ENCODE measurements at regions not wholly inside any gene's neighbourhood (a gene's known extent, or its start where the extent isn't known, plus 50 kb on each side); places are given as distances from the start of the nearest gene placed in this dataset.

DNA sequence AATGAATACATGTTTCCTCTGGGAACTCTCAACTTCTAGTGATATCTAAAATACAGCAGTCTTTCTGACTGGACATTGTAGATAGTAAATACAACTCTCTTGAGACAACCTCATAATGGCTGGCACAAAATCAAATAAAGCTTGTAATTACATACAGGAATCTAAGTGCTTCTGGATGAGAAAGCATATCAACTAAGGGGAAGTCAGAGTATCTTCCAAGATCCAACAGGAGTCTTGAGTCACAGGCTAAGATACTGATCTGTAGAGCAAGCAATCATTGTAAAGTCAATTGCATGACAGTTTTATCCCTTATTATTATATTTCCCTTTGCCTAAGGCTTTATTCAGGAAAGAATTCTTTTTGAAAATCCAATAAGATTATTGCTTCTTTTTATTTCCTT is 249.9 kb downstream of the LRRIQ3 start:
- no peak overlapping the region for H3K9ac ChIP-seq (ENCODE audit: low read length)
- Mint-ChIP-seq H3K4me1 (no peaks in the 10 kb centered on the region), H3K27ac (no peak overlapping the region), H3K4me3 (no peak overlapping the region), H3K9me3 (ENCODE audit: insufficient read depth) (no peaks in the 10 kb centered on the region), H3K27me3 (no peaks in the 10 kb centered on the region)
- no peak for TF ChIP-seq EZH2 (IDR thresholded peaks at IDR 0.05; ENCODE audit: borderline replicate concordance, insufficient read depth, low read depth, low read length, poor library complexity, severe bottlenecking)
- no peak for TF ChIP-seq CTCF (IDR thresholded peaks at IDR 0.05)
- ChIA-PET CTCF (no interaction called here), POLR2A (no interaction called here)
- H3K4me3 ChIP-seq (ENCODE audit: control extremely low read depth in 1 of 5, extremely low read depth in 1 of 5, insufficient read depth in 1 of 5, low read depth in 2 of 5, low read length in 4 of 5) = no peak overlapping the region
- H3K27ac ChIP-seq (ENCODE audit: low read length in 2 of 2) = no peak overlapping the region
- no peaks in the 10 kb centered on the region for H3K9me3 ChIP-seq (ENCODE audit: control extremely low read depth in 1 of 3, control insufficient read depth in 2 of 3, insufficient read depth in 1 of 3, low read length in 2 of 3)
- no peak for ATAC-seq (ENCODE audit: low read depth)
- intact Hi-C loops (cut with micrococcal nuclease) = no loop called here
- H3K79me2 ChIP-seq (ENCODE audit: control insufficient read depth, insufficient read depth, low read length) = no peaks in the 10 kb centered on the region
- H3K4me2 ChIP-seq (replicated peaks; ENCODE audit: low read depth, low read length, poor library complexity, severe bottlenecking) = no peak overlapping the region
- no peak overlapping the region for H2AFZ ChIP-seq (ENCODE audit: insufficient read depth, low read depth, low read length, poor library complexity, severe bottlenecking)
- H4K20me1 ChIP-seq (ENCODE audit: control insufficient read depth, insufficient read depth, low read length, poor library complexity, severe bottlenecking) = no peaks in the 10 kb centered on the region
- no peak for DNase-seq
- no peaks in the 10 kb centered on the region for H3K4me1 ChIP-seq (ENCODE audit: control insufficient read depth in 2 of 2, insufficient read depth in 2 of 2, low read length in 2 of 2)
- no peaks in the 10 kb centered on the region for H3K27me3 ChIP-seq (replicated peaks in 1 of 4; ENCODE audit: control extremely low read depth in 1 of 4, control insufficient read depth in 3 of 4, insufficient read depth in 4 of 4, low read length in 3 of 4)
- no peaks in the 10 kb centered on the region for H3K36me3 ChIP-seq (replicated peaks in 1 of 2; ENCODE audit: control extremely low read depth in 1 of 2, control insufficient read depth in 1 of 2, extremely low read depth in 1 of 2, insufficient read depth in 2 of 2, low read length in 1 of 2)

DNA sequence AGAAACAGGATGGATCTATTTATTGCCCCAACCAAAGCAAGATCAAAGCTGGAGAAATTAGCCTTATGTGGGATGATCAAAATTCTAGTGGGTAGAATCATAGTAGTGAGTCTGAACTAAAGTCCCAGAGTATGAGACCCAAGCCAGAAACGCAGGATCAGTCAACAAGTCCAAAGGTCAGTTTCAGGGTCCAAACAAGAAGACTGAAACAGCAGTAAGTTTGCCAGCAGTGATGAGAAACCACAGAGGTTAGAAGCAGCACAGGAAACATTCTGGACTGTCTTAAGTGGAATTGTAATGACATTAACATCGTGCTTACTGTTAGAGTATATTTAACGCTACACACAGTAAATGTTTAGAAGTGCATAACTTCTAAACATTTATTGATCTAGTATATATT is 251.0 kb downstream of the LRRIQ3 start:
- Histone ChIP-seq H3K27ac (ENCODE audit: low read length in 2 of 2) (no peak overlapping the region), H4K20me1 (ENCODE audit: control insufficient read depth, insufficient read depth, low read length, poor library complexity, severe bottlenecking) (no peaks in the 10 kb centered on the region), H3K4me2 (replicated peaks; ENCODE audit: low read depth, low read length, poor library complexity, severe bottlenecking) (no peak overlapping the region), H3K9me3 (ENCODE audit: control extremely low read depth in 1 of 3, control insufficient read depth in 2 of 3, insufficient read depth in 1 of 3, low read length in 2 of 3) (no peaks in the 10 kb centered on the region), H3K9ac (ENCODE audit: low read length) (no peak overlapping the region), H3K27me3 (replicated peaks in 1 of 4; ENCODE audit: control extremely low read depth in 1 of 4, control insufficient read depth in 3 of 4, insufficient read depth in 4 of 4, low read length in 3 of 4) (no peaks in the 10 kb centered on the region), H3K79me2 (ENCODE audit: control insufficient read depth, insufficient read depth, low read length) (no peaks in the 10 kb centered on the region), H2AFZ (ENCODE audit: insufficient read depth, low read depth, low read length, poor library complexity, severe bottlenecking) (no peak overlapping the region), H3K4me1 (ENCODE audit: control insufficient read depth in 2 of 2, insufficient read depth in 2 of 2, low read length in 2 of 2) (no peaks in the 10 kb centered on the region), H3K36me3 (replicated peaks in 1 of 2; ENCODE audit: control extremely low read depth in 1 of 2, control insufficient read depth in 1 of 2, extremely low read depth in 1 of 2, insufficient read depth in 2 of 2, low read length in 1 of 2) (no peaks in the 10 kb centered on the region), H3K4me3 (ENCODE audit: control extremely low read depth in 1 of 5, extremely low read depth in 1 of 5, insufficient read depth in 1 of 5, low read depth in 2 of 5, low read length in 4 of 5) (no peak overlapping the region)
- ATAC-seq (ENCODE audit: low read depth) = no peak
- intact Hi-C loops (cut with micrococcal nuclease) = no loop called here
- Mint-ChIP-seq H3K4me1 (no peaks in the 10 kb centered on the region), H3K27me3 (no peaks in the 10 kb centered on the region), H3K4me3 (no peak overlapping the region), H3K9me3 (ENCODE audit: insufficient read depth) (no peaks in the 10 kb centered on the region), H3K27ac (no peak overlapping the region)
- ChIA-PET CTCF (no interaction called here), POLR2A (no interaction called here)
- TF ChIP-seq CTCF (IDR thresholded peaks at IDR 0.05) = no peak
- TF ChIP-seq EZH2 (IDR thresholded peaks at IDR 0.05; ENCODE audit: borderline replicate concordance, insufficient read depth, low read depth, low read length, poor library complexity, severe bottlenecking) = no peak
- no peak for DNase-seq
- WGBS (ENCODE audit: insufficient coverage) = 73% methylated on average over 1 of the region's 3 CpGs

Data from B cell (primary cell).